HUDEP-2 (cell line): ENCODE measurements at regions not wholly inside any gene's neighbourhood (a gene's known extent, or its start where the extent isn't known, plus 50 kb on each side); places are given as distances from the start of the nearest gene placed in this dataset.
"Not testable (repeated sequence)": the region's sequence is repeated elsewhere in the genome, so short reads cannot be mapped to it uniquely, and the experiment has no call there.

Experiments
- DNase-seq, 76 experiments: peaks; one replicate each; lab custom pipeline; 2025; ENCODE audit not compliant: unreplicated experiment in 76 of 76; lab: John Stamatoyannopoulos, UW

- peak in 18 of 76 experiments; percentile 4 to 38 (median 14) for DNase-seq
Observed at GRCh38 chr21:41612674-41613532, 104.9 kb upstream of the TMPRSS2 start.

- DNase-seq: peak in 6 of 76 experiments; percentile 9 to 27 (median 16)
Observed at GRCh38 chr21:41611966-41612606, 104.1 kb upstream of the TMPRSS2 start.

GRCh38 chr21:41611441-41611840 lies 103.5 kb upstream of the TMPRSS2 start:
- DNase-seq: no peak

- DNase-seq: not testable (repeated sequence)
Observed at GRCh38 chr21:41610840-41611115, 102.8 kb upstream of the TMPRSS2 start.

- peak in 50 of 76 experiments; percentile 4 to 72 (median 33) for DNase-seq
Observed at GRCh38 chr21:41610042-41610839, 102.3 kb upstream of the TMPRSS2 start.

- no peak for DNase-seq
Observed at GRCh38 chr21:41606706-41607105, 98.7 kb upstream of the TMPRSS2 start.

GRCh38 chr21:41605934-41606285 lies 98.0 kb upstream of the TMPRSS2 start:
- DNase-seq: no peak

GRCh38 chr21:41605178-41605933 lies 97.4 kb upstream of the TMPRSS2 start:
- DNase-seq: no peak

GRCh38 chr21:41604583-41605041 lies 96.7 kb upstream of the TMPRSS2 start:
- no peak for DNase-seq

GRCh38 chr21:41603476-41603875 lies 95.5 kb upstream of the TMPRSS2 start:
- DNase-seq: no peak

GRCh38 chr21:41602531-41602930 lies 94.6 kb upstream of the TMPRSS2 start:
- DNase-seq: no peak

GRCh38 chr21:41601573-41602368 lies 93.8 kb upstream of the TMPRSS2 start:
- DNase-seq: no peak

- no peak for DNase-seq
Observed at GRCh38 chr21:41600961-41601572, 93.1 kb upstream of the TMPRSS2 start.

- DNase-seq: no peak
Observed at GRCh38 chr21:41600556-41600955, 92.6 kb upstream of the TMPRSS2 start.

GRCh38 chr21:41600116-41600515 lies 92.2 kb upstream of the TMPRSS2 start:
- no peak for DNase-seq

GRCh38 chr21:41598561-41599431 lies 90.8 kb upstream of the TMPRSS2 start:
- no peak for DNase-seq

GRCh38 chr21:41597811-41598231 lies 89.9 kb upstream of the TMPRSS2 start:
- no peak for DNase-seq

- DNase-seq: no peak
Observed at GRCh38 chr21:41597227-41597626, 89.3 kb upstream of the TMPRSS2 start.
